ENCODE measurements at regions not wholly inside any gene's neighbourhood (a gene's known extent, or its start where the extent isn't known, plus 50 kb on each side); places are given as distances from the start of the nearest gene placed in this dataset.

DNA sequence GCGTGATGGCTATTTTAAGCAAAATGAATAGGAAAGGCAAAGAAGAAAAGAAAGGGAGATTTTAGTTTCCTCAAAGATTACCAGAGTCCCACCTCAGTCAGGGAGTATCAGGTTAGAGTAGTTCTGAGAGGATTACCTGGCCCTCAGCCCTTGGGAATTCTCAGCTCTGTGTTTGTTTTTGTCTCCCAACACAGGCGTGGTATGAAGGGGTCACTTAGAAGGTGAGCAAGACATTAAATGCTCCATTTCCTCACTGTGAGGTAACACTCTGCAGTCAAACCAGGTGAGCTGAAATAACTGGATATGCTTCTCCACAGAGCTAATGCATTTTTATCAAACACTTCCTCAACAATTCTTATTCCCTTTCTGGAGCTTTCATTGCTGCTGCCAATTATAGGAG lies 232.2 kb downstream of the IKZF2 start:
- H3K9me2 ChIP-seq (replicated peaks; ENCODE audit: insufficient read depth, low read length): no peaks in the 10 kb centered on the region
- H3K4me1 ChIP-seq (ENCODE audit: low read length): no peaks in the 10 kb centered on the region
- no peak overlapping the region for H3K4me3 ChIP-seq (ENCODE audit: low read length)
- H3K79me2 ChIP-seq (ENCODE audit: low read length): no peaks in the 10 kb centered on the region
- no peaks in the 10 kb centered on the region for H3K27me3 ChIP-seq (replicated peaks; ENCODE audit: insufficient read depth, low read length)
- TF ChIP-seq, protein P1, sequence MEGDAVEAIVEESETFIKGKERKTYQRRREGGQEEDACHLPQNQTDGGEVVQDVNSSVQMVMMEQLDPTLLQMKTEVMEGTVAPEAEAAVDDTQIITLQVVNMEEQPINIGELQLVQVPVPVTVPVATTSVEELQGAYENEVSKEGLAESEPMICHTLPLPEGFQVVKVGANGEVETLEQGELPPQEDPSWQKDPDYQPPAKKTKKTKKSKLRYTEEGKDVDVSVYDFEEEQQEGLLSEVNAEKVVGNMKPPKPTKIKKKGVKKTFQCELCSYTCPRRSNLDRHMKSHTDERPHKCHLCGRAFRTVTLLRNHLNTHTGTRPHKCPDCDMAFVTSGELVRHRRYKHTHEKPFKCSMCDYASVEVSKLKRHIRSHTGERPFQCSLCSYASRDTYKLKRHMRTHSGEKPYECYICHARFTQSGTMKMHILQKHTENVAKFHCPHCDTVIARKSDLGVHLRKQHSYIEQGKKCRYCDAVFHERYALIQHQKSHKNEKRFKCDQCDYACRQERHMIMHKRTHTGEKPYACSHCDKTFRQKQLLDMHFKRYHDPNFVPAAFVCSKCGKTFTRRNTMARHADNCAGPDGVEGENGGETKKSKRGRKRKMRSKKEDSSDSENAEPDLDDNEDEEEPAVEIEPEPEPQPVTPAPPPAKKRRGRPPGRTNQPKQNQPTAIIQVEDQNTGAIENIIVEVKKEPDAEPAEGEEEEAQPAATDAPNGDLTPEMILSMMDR (IDR thresholded peaks at IDR 0.05; ENCODE audit: low read length): no peak
- TF ChIP-seq EZH2phosphoT487 (IDR thresholded peaks at IDR 0.05; ENCODE audit: low read length) (no peak), EZH2 (optimal IDR thresholded peaks at IDR 0.05; ENCODE audit: low read depth, low read length) (no peak)
- H3K9me3 ChIP-seq (replicated peaks; ENCODE audit: insufficient read depth, low read length): no peaks in the 10 kb centered on the region
- H3K27ac ChIP-seq (ENCODE audit: low read length): no peak overlapping the region
- H3F3A ChIP-seq (ENCODE audit: insufficient read depth, low read length): no peaks in the 10 kb centered on the region
- no peak overlapping the region for H3K9ac ChIP-seq (ENCODE audit: low read length)
- no peaks in the 10 kb centered on the region for H4K20me1 ChIP-seq (ENCODE audit: insufficient read depth, low read length)
- no peak overlapping the region for H2AFZ ChIP-seq (ENCODE audit: low read length)
- no peak overlapping the region for H3K4me2 ChIP-seq (ENCODE audit: low read depth, low read length)
- H3K36me3 ChIP-seq (replicated peaks; ENCODE audit: insufficient read depth, low read length): no peaks in the 10 kb centered on the region
- no peak for DNase-seq

DNA sequence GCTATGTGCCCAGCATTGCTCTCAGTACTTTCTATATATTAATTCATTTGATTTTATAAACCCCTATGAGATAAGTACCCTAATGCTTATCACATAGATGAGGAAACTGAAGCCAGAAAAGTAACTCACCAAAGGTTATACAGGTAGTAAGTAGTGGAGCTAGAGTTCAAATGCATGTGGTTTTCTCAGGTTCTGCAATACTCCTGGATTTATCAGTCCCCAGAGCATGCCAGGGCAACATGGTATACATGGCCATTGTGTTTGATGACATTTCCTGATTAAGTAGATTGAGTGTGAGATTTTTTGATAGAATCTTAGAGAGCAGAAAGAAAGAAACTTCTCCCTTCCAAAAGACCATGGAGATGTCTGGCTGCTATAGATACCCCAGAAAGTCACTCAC lies 233.1 kb downstream of the IKZF2 start:
- Histone ChIP-seq H4K20me1 (ENCODE audit: insufficient read depth, low read length) (no peaks in the 10 kb centered on the region), H3K9ac (ENCODE audit: low read length) (no peak overlapping the region), H3K27ac (ENCODE audit: low read length) (no peak overlapping the region), H3F3A (ENCODE audit: insufficient read depth, low read length) (no peaks in the 10 kb centered on the region), H3K4me2 (ENCODE audit: low read depth, low read length) (no peak overlapping the region), H3K4me1 (ENCODE audit: low read length) (no peaks in the 10 kb centered on the region), H3K36me3 (replicated peaks; ENCODE audit: insufficient read depth, low read length) (no peaks in the 10 kb centered on the region), H3K27me3 (replicated peaks; ENCODE audit: insufficient read depth, low read length) (no peaks in the 10 kb centered on the region), H3K4me3 (ENCODE audit: low read length) (no peak overlapping the region), H3K9me3 (replicated peaks; ENCODE audit: insufficient read depth, low read length) (no peaks in the 10 kb centered on the region), H2AFZ (ENCODE audit: low read length) (no peak overlapping the region), H3K79me2 (ENCODE audit: low read length) (no peaks in the 10 kb centered on the region), H3K9me2 (replicated peaks; ENCODE audit: insufficient read depth, low read length) (no peaks in the 10 kb centered on the region)
- TF ChIP-seq, protein P1 (IDR thresholded peaks at IDR 0.05; ENCODE audit: low read length): no peak
- no peak for TF ChIP-seq EZH2 (optimal IDR thresholded peaks at IDR 0.05; ENCODE audit: low read depth, low read length)
- no peak for TF ChIP-seq EZH2phosphoT487 (IDR thresholded peaks at IDR 0.05; ENCODE audit: low read length)
- no peak for DNase-seq

DNA sequence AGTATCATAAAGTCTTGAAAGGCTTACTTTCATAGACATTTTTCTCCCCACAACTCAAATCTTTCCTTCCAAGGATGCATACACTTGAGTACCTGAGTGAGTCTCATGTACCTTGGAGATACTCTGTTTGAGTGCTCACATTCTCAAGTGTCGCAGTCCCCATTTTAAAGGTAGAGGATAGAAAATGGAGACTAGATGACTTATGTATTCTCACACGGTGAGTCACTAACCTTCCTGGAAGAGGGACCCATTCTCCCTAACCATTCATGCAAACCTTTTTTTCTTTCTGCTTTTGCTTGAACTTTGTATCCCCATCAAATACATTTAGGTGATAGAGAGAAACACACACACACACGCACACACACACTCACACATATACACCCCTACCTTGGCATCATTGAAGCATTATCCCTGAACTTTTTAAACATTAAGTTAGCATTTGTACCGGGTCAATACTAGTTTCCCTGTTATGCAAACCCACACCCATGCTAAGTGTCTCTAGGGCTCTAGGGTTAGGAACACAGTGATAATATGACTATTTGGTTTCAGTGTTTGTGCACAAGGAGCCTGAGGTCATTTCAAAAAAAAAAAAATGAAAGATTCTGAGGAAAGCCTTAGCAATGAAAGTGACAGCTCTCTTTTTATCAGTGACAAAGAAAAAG lies 236.2 kb downstream of the IKZF2 start:
- no peaks in the 10 kb centered on the region for H3K9me3 ChIP-seq (replicated peaks; ENCODE audit: insufficient read depth, low read length)
- H4K20me1 ChIP-seq (ENCODE audit: insufficient read depth, low read length): no peaks in the 10 kb centered on the region
- DNase-seq: no peak
- H3K9ac ChIP-seq (ENCODE audit: low read length): no peak overlapping the region
- no peaks in the 10 kb centered on the region for H3F3A ChIP-seq (ENCODE audit: insufficient read depth, low read length)
- H3K79me2 ChIP-seq (ENCODE audit: low read length): no peaks in the 10 kb centered on the region
- H3K4me3 ChIP-seq (ENCODE audit: low read length): no peak overlapping the region
- no peak overlapping the region for H2AFZ ChIP-seq (ENCODE audit: low read length)
- TF ChIP-seq EZH2phosphoT487 (IDR thresholded peaks at IDR 0.05; ENCODE audit: low read length) (no peak), EZH2 (optimal IDR thresholded peaks at IDR 0.05; ENCODE audit: low read depth, low read length) (no peak)
- TF ChIP-seq, protein P1 (IDR thresholded peaks at IDR 0.05; ENCODE audit: low read length): no peak
- H3K9me2 ChIP-seq (replicated peaks; ENCODE audit: insufficient read depth, low read length): no peaks in the 10 kb centered on the region
- H3K4me2 ChIP-seq (ENCODE audit: low read depth, low read length): no peak overlapping the region
- H3K27ac ChIP-seq (ENCODE audit: low read length): no peak overlapping the region
- H3K27me3 ChIP-seq (replicated peaks; ENCODE audit: insufficient read depth, low read length): no peaks in the 10 kb centered on the region
- H3K36me3 ChIP-seq (replicated peaks; ENCODE audit: insufficient read depth, low read length): no peaks in the 10 kb centered on the region
- no peaks in the 10 kb centered on the region for H3K4me1 ChIP-seq (ENCODE audit: low read length)

Data from MM.1S (cell line).